PC-3 (cell line): ENCODE measurements at regions not wholly inside any gene's neighbourhood (a gene's known extent, or its start where the extent isn't known, plus 50 kb on each side); places are given as distances from the start of the nearest gene placed in this dataset.

Experiments used
- ATAC-seq: fragments of 200-7000 bp; cut with Tn5 transposase; 2 replicates; pipeline ENCODE4 v1.9.1; 2020; ENCODE audit warnings: mild to moderate bottlenecking, moderate library complexity
- BruUV-seq: library from RNA; stranded (reverse); fragments of 400-500 nt; replicated peaks from 2 replicates; lab custom pipeline; 2021; lab: Mats Ljungman, UMichigan
- CTCF ChIA-PET: fragments of 300-600 bp; sonication (Branson Sonifier 250); formaldehyde crosslinking; loops from one replicate; lab custom pipeline; 2022; ENCODE audit warnings: antibody characterized with exemption; lab: Charles Lee
- POLR2A ChIA-PET: fragments of 300-600 bp; sonication (Branson Sonifier 250); formaldehyde crosslinking; loops from one replicate; lab custom pipeline; 2022; ENCODE audit warnings: antibody characterized with exemption; ENCODE audit not compliant: unreplicated experiment; lab: Charles Lee
- DNase-seq: peaks from one replicate; pipeline ENCODE4 v3.0.0-alpha.2; 2015
- H2AFZ ChIP-seq: fragments of 300-600 bp; sonication (generic); 2 replicates; pipeline ENCODE4 v1.6.0; 2016; ENCODE audit warnings: antibody characterized with exemption, low read length
- H3F3A ChIP-seq: fragments of 300-600 bp; sonication (generic); one replicate; pipeline ENCODE4 v1.6.0; 2017; ENCODE audit warnings: antibody characterized with exemption, low read length, control low read depth, mild to moderate bottlenecking; ENCODE audit not compliant: unreplicated experiment
- H3K27ac ChIP-seq: fragments of 300-600 bp; sonication (generic); 2 replicates; pipeline ENCODE4 v1.5.1; 2016; ENCODE audit warnings: mild to moderate bottlenecking, low read length
- H3K27me3 ChIP-seq: fragments of 300-600 bp; sonication (generic); 2 replicates; pipeline ENCODE4 v1.6.1; 2016; ENCODE audit warnings: low read length, mixed read lengths
- H3K36me3 ChIP-seq: fragments of 300-600 bp; sonication (generic); 2 replicates; pipeline ENCODE4 v1.6.1; 2016; ENCODE audit warnings: low read depth, mixed run types, low read length, mixed read lengths
- H3K4me1 ChIP-seq: fragments of 300-600 bp; sonication (generic); 2 replicates; pipeline ENCODE4 v1.5.1; 2016; ENCODE audit warnings: low read length; ENCODE audit not compliant: insufficient read depth
- H3K4me2 ChIP-seq: fragments of 300-600 bp; sonication (generic); 2 replicates; pipeline ENCODE4 v1.6.0; 2016; ENCODE audit warnings: low read length
- H3K4me3 ChIP-seq: fragments of 300-600 bp; sonication (generic); 2 replicates; pipeline ENCODE4 v1.5.1; 2016; ENCODE audit warnings: mild to moderate bottlenecking, low read length, mixed read lengths
- H3K79me2 ChIP-seq: fragments of 300-600 bp; sonication (generic); 2 replicates; pipeline ENCODE4 v1.6.1; 2017; ENCODE audit warnings: low read length, mixed read lengths
- H3K9ac ChIP-seq: fragments of 300-600 bp; sonication (generic); 2 replicates; pipeline ENCODE4 v1.6.0; 2016; ENCODE audit warnings: mild to moderate bottlenecking, low read length
- H3K9me2 ChIP-seq: fragments of 300-600 bp; sonication (generic); replicated peaks from 2 replicates; pipeline ENCODE4 v1.6.1; 2016; ENCODE audit warnings: mixed run types, low read length, mixed read lengths
- H3K9me3 ChIP-seq: fragments of 300-600 bp; sonication (generic); 2 replicates; pipeline ENCODE4 v1.6.1; 2016; ENCODE audit warnings: low read length, mixed read lengths
- H4K20me1 ChIP-seq: fragments of 300-600 bp; sonication (generic); 2 replicates; pipeline ENCODE4 v1.6.1; 2016; ENCODE audit warnings: low read length, mixed read lengths
- EZH2 ChIP-seq: fragments of 300-600 bp; sonication (generic); IDR thresholded peaks from one replicate; pipeline ENCODE4 v1.6.1; 2017; ENCODE audit warnings: antibody characterized with exemption, mild to moderate bottlenecking, low read length; ENCODE audit not compliant: unreplicated experiment
- EZH2phosphoT487 ChIP-seq: fragments of 300-600 bp; sonication (generic); IDR thresholded peaks from 2 replicates; pipeline ENCODE4 v1.6.1; 2018; ENCODE audit warnings: mild to moderate bottlenecking, antibody characterized with exemption, low read length, borderline replicate concordance
- intact Hi-C: fragments of 100-400 bp; cut with micrococcal nuclease; formaldehyde crosslinking; loops from 2 replicates; pipeline ENCODE4 v1.9.0; 2023
- TF ChIP-seq, protein P1 (sequence below): fragments of 300-600 bp; sonication (generic); conservative IDR thresholded peaks from 2 replicates; pipeline ENCODE4 v1.5.1; 2017; ENCODE audit warnings: antibody characterized with exemption, low read depth, mild to moderate bottlenecking, low read length

DNA sequence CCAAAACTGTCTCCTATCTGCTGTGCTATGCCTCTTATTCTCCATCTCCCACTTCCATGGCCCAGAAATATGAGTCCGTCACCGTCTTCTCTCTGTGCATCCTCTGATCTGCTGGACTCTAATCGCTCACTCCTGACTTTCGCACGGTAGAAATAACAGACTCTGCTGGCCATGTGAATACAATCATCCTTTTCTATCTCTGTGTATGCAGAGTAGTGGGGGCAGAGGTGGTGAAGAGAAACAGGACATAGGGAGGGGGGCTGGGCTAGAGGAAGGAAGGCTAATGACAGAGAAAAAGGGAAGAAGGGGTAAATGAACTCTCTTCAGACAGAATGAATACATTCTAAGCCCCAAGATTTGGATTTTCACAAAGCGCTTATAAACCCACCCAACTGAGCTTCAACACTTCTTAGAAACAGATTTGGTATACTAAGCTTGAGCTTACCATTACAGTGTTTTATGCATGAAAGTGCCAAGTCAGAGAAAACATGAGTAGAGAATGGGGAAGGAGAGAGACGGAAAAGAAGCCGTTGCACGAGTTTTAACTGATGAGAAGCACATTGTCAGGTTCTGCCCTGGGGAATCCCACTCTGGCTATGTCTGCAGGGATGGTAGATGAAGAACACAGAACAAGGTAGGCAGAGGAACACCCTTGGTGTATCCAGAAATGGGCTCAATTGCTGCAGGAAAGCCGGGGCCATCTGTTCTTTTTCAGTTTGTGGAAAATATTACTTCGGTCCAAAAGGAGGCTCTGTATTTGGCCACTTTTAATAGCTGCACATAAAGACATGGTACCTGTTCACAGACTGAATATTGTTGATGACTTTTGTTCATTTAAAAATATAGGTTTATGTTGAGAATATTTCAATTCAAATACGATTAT lies 324.7 kb downstream of the ETS1 start:
- H3K9me2 ChIP-seq: no peaks in the 10 kb centered on the region
- H3K27me3 ChIP-seq: no peaks in the 10 kb centered on the region
- DNase-seq (no peak), ATAC-seq (no peak)
- intact Hi-C loops: no loop called here
- H3K79me2 ChIP-seq: no peaks in the 10 kb centered on the region
- TF ChIP-seq EZH2: no peak
- TF ChIP-seq, protein P1, sequence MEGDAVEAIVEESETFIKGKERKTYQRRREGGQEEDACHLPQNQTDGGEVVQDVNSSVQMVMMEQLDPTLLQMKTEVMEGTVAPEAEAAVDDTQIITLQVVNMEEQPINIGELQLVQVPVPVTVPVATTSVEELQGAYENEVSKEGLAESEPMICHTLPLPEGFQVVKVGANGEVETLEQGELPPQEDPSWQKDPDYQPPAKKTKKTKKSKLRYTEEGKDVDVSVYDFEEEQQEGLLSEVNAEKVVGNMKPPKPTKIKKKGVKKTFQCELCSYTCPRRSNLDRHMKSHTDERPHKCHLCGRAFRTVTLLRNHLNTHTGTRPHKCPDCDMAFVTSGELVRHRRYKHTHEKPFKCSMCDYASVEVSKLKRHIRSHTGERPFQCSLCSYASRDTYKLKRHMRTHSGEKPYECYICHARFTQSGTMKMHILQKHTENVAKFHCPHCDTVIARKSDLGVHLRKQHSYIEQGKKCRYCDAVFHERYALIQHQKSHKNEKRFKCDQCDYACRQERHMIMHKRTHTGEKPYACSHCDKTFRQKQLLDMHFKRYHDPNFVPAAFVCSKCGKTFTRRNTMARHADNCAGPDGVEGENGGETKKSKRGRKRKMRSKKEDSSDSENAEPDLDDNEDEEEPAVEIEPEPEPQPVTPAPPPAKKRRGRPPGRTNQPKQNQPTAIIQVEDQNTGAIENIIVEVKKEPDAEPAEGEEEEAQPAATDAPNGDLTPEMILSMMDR: no peak
- no peak for TF ChIP-seq EZH2phosphoT487
- no peak overlapping the region for H3K4me2 ChIP-seq
- no peak overlapping the region for H3K9ac ChIP-seq
- H3K9me3 ChIP-seq: no peaks in the 10 kb centered on the region
- ChIA-PET CTCF (no interaction called here), POLR2A (no interaction called here)
- no peaks in the 10 kb centered on the region for H3K4me1 ChIP-seq
- no peak overlapping the region for H3K27ac ChIP-seq
- no peaks in the 10 kb centered on the region for H3F3A ChIP-seq
- H4K20me1 ChIP-seq: no peaks in the 10 kb centered on the region
- H2AFZ ChIP-seq: no peak overlapping the region
- H3K4me3 ChIP-seq: no peak overlapping the region
- BruUV-seq: no TSS peak
- no peaks in the 10 kb centered on the region for H3K36me3 ChIP-seq

DNA sequence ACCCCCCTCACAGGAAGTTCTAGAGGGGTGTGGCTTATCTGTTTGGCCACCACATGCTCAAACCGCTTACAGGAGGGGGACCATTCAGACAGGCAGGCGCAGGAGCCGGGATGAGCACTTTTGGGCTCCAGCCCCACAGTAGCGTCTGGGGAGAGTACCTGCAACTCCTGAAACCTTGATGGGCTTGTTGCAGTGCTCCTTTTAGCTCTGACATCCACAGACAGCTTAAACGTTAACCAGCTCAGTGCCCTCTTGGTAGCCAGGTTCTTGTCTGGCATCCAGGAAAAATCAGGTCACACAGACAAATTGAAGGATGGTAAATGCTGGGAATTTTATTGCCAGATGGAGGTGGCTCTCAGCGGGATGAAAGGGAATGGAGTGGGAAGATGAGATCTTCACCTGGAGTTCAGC lies 326.3 kb downstream of the ETS1 start:
- Histone ChIP-seq H2AFZ (no peak overlapping the region), H3K4me3 (no peak overlapping the region), H3K27ac (no peak overlapping the region), H3F3A (no peaks in the 10 kb centered on the region), H3K27me3 (no peaks in the 10 kb centered on the region), H3K4me1 (no peaks in the 10 kb centered on the region), H3K4me2 (no peak overlapping the region), H4K20me1 (no peaks in the 10 kb centered on the region), H3K9ac (no peak overlapping the region), H3K9me3 (no peaks in the 10 kb centered on the region), H3K36me3 (no peaks in the 10 kb centered on the region), H3K9me2 (no peaks in the 10 kb centered on the region), H3K79me2 (no peaks in the 10 kb centered on the region)
- TF ChIP-seq EZH2phosphoT487 (no peak), EZH2 (no peak)
- TF ChIP-seq, protein P1: no peak
- DNase-seq (no peak), ATAC-seq (no peak)
- BruUV-seq: no TSS peak
- POLR2A ChIA-PET: interaction anchor here (0.6 kb wide), 1 partner anchor 65 kb away, joined by 6 read pairs; no protein-coding TSS in a partner anchor
- CTCF ChIA-PET: no interaction called here
- intact Hi-C loops: no loop called here

DNA sequence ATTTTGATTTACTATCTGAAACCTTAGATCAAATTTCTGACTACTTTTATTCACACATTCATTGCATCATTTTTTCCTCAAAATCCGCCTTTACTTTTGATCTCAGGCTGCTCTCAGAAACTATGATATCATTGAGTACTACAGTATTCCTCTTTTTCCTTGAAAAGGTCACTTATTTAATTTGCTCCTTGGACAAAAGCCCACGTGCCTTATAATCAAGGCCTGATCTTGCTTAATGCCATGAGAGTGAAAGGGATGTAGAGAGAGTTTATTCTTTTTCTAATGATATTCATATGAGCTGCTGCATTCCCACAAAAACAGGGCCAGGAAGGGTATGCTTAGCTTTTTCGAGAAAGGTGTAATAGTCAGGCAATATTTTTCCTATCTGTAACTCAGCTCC lies 327.0 kb downstream of the ETS1 start:
- Histone ChIP-seq H3K4me1 (no peaks in the 10 kb centered on the region), H3K79me2 (no peaks in the 10 kb centered on the region), H3K9me2 (no peaks in the 10 kb centered on the region), H3K4me3 (no peak overlapping the region), H2AFZ (no peak overlapping the region), H3K4me2 (no peak overlapping the region), H3K27ac (no peak overlapping the region), H3K36me3 (no peaks in the 10 kb centered on the region), H3F3A (no peaks in the 10 kb centered on the region), H3K9ac (no peak overlapping the region), H3K27me3 (no peaks in the 10 kb centered on the region), H4K20me1 (no peaks in the 10 kb centered on the region), H3K9me3 (no peaks in the 10 kb centered on the region)
- no TSS peak for BruUV-seq
- DNase-seq (no peak), ATAC-seq (no peak)
- intact Hi-C loops: no loop called here
- ChIA-PET POLR2A (no interaction called here), CTCF (interaction anchor here (0.6 kb wide), 1 partner anchor 79 kb away, joined by 3 read pairs; no protein-coding TSS in a partner anchor)
- TF ChIP-seq EZH2phosphoT487: no peak
- no peak for TF ChIP-seq EZH2
- TF ChIP-seq, protein P1: no peak
